ENCODE measurements at regions not wholly inside any gene's neighbourhood (a gene's known extent, or its start where the extent isn't known, plus 50 kb on each side); places are given as distances from the start of the nearest gene placed in this dataset.
"Not testable (repeated sequence)": the region's sequence is repeated elsewhere in the genome, so short reads cannot be mapped to it uniquely, and the experiment has no call there.

DNA sequence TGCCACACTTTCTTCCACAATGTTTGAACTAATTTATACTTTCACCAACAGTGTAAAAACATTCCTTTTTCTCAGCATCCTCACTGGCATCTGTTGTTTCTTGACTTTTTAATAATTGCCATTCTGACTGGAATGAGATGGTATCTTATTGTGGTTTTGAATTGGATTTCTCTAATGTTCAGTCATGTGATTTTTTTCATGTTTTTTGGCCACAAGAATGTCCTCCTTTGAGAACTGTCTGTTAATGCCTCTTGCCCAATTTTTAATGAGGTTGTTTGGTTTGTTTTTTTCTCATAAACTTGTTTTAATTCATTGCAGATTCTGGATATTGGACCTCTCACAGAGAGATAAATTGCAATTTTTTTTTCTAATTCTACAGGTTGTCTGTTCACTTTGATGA, 1195.2 kb downstream of the TECRL start:
- DNase-seq (ENCODE audit: low spot score in 2 of 2) (no peak), ATAC-seq (no peak)
- H3K27ac Mint-ChIP-seq: no peak overlapping the region
- H3K9me3 Mint-ChIP-seq: peaks cover 29 to 39% of the 10 kb centered on the region in 2 donors
- peaks cover 0 to 12% of the 10 kb centered on the region in 2 donors for H3K36me3 Mint-ChIP-seq

GRCh38 chr4:63211776-63212479, 1197.3 kb downstream of the TECRL start:
- ATAC-seq (no peak), DNase-seq (ENCODE audit: low spot score in 2 of 2) (no peak)
- Mint-ChIP-seq H3K36me3 (peaks cover 0 to 5% of the 10 kb centered on the region in 2 donors), H3K27ac (no peak overlapping the region), H3K9me3 (peaks cover 25 to 28% of the 10 kb centered on the region in 2 donors)

- DNase-seq (ENCODE audit: low spot score in 2 of 2) (no peak), ATAC-seq (no peak)
- H3K9me3 Mint-ChIP-seq: peaks cover 21 to 23% of the 10 kb centered on the region in 2 donors
- H3K27ac Mint-ChIP-seq: no peak overlapping the region
- peaks cover 0 to 5% of the 10 kb centered on the region in 2 donors for H3K36me3 Mint-ChIP-seq
Measured at GRCh38 chr4:63211375-63211774, 1197.9 kb downstream of the TECRL start.

GRCh38 chr4:63193029-63193428, 1216.2 kb downstream of the TECRL start:
- DNase-seq (ENCODE audit: low spot score in 2 of 2); H3K27ac Mint-ChIP-seq; H3K36me3 Mint-ChIP-seq; ATAC-seq: not testable (repeated sequence)
- peaks cover 14 to 36% of the 10 kb centered on the region in 2 donors for H3K9me3 Mint-ChIP-seq

DNA sequence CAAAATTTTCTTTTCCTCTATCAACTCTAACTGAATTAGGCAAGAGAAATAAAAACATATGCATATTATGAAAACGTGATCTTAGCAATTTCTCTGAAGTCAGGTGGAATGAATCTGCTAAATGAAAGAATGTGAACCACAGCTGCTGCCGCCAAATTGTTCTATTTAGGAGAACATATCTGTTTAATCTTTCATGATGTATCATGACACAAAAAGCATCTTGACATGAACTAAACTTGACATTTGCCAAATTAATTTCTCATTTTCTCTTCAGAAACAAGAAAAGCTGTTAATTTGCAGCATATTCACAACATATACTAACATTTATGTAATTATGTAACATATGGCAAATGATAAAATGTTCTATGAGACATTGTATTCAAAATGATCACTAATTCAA, 1237.9 kb downstream of the TECRL start:
- Mint-ChIP-seq H3K27ac (no peak overlapping the region), H3K36me3 (peaks cover 0 to 9% of the 10 kb centered on the region in 2 donors), H3K9me3 (peaks cover 8 to 16% of the 10 kb centered on the region in 2 donors)
- no peak for DNase-seq (ENCODE audit: low spot score in 2 of 2)
- no peak for ATAC-seq

DNA sequence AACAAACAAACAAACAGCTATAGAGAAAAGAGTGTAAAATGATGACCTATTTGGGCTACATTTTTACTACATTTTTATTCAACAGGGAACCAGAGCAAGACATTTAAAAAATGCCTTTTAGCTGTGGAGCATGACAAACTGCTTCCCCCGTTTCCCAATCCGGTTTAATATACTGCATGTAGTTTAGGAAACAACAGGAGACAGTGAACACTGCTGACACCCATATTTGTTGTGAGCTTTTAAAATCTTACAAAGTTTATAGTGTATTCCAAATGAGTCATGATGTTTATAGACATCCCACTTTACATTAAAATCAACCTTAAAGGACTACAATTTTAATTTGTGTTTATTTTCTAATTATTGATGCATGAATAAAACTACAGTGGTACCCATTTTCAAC, 1238.3 kb downstream of the TECRL start:
- Mint-ChIP-seq H3K27ac (no peak overlapping the region), H3K36me3 (peaks cover 0 to 9% of the 10 kb centered on the region in 2 donors), H3K9me3 (peaks cover 8 to 16% of the 10 kb centered on the region in 2 donors)
- DNase-seq (ENCODE audit: low spot score in 2 of 2) (no peak), ATAC-seq (no peak)

GRCh38 chr4:63169836-63170235, 1239.4 kb downstream of the TECRL start:
- H3K9me3 Mint-ChIP-seq: peaks cover 8 to 19% of the 10 kb centered on the region in 2 donors
- peaks cover 0 to 9% of the 10 kb centered on the region in 2 donors for H3K36me3 Mint-ChIP-seq
- ATAC-seq (no peak), DNase-seq (ENCODE audit: low spot score in 2 of 2) (no peak)
- H3K27ac Mint-ChIP-seq: no peak overlapping the region

DNA sequence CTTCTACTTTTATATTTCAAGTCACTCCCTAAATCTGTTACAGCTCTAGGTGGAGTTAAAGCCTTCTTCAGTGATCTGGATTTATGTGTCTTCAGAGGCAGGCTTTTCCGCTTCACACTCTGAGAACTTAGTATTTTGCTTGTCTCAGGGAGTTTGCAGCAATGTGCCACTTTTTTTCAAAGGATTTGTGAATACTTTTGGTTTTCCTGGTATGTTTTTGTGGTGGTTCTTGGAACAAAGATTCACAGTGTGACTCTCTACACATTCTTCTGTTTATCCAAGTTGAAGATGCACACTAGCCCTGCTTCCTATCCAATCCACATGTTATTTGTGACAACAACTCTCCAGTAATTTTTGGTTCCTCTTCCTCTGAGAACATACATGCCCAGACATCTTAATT, 1253.7 kb downstream of the TECRL start:
- no peak for ATAC-seq
- DNase-seq (ENCODE audit: low spot score in 2 of 2): no peak
- peaks cover 18 to 33% of the 10 kb centered on the region in 2 donors for H3K9me3 Mint-ChIP-seq
- H3K36me3 Mint-ChIP-seq: peaks cover 0 to 4% of the 10 kb centered on the region in 2 donors
- H3K27ac Mint-ChIP-seq: no peak overlapping the region

DNA sequence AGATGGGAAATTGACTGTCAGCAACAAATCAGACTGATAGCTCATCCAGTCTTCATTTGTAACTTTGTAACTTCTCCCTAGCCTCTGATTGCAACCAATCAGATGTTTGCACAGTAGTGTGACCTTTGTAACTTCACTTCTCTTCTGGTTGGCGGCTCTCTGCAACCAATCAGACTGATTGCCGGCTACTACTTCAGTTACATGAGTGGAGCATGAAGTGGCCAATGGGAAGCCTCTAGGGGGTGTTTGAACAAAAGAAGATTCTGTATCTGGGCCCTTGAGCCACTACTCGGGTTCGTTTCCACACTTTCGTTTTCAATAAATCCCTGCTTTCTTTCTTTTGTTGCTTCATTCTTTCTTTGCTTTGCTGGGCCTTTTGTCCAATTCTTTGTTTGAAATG, 1285.8 kb downstream of the TECRL start:
- Mint-ChIP-seq H3K36me3 (no peaks in the 10 kb centered on the region), H3K9me3 (peaks cover 15 to 21% of the 10 kb centered on the region in 2 donors), H3K27ac (no peak overlapping the region)
- no peak for DNase-seq (ENCODE audit: low spot score in 2 of 2)
- no peak for ATAC-seq

GRCh38 chr4:63122955-63123354, 1286.3 kb downstream of the TECRL start:
- Mint-ChIP-seq H3K27ac (no peak overlapping the region), H3K36me3 (no peaks in the 10 kb centered on the region), H3K9me3 (peaks cover 15 to 20% of the 10 kb centered on the region in 2 donors)
- DNase-seq (ENCODE audit: low spot score in 2 of 2) (no peak), ATAC-seq (no peak)

DNA sequence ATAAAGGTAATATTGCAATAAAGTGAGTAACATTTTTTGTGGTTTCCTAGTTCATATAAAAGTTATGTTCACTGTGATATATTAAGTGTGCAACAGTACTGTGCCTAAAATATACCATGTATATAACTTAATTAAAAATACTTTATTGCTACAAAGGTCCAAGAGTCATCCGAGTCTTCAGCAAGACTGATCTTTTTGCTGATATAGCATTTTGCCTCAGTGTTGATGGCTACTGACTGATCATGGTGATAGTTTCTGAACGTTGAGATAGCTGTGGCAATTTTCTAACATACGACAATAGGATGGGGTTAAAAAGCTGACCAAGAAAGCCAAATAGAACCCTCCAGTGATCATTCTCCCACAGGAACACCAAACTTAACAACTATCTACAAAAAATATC, 1302.7 kb downstream of the TECRL start:
- no peak for ATAC-seq
- Mint-ChIP-seq H3K9me3 (peaks cover 17 to 20% of the 10 kb centered on the region in 2 donors), H3K36me3 (peaks cover 0 to 6% of the 10 kb centered on the region in 2 donors), H3K27ac (no peak overlapping the region)
- DNase-seq (ENCODE audit: low spot score in 2 of 2): no peak

DNA sequence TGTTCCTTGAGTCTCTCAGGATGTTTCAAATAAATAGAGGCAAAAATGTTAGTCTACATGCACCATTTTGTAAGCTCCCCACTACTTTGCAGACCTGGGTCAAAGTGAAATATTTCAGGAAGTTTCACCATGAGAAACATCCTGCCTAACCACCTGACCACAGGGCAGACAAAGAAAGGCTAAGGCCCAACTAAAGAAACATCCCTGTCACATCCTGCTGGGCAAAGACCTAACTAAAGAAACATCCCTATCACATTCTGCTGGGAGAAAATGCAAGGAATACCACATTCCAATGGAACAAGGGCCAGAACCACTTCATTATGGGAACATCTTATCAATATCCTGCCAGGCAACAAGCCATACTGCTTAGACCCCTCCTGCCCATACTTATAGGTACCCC, 1303.4 kb downstream of the TECRL start:
- DNase-seq (ENCODE audit: low spot score in 2 of 2) (no peak), ATAC-seq (no peak)
- Mint-ChIP-seq H3K36me3 (peaks cover 0 to 6% of the 10 kb centered on the region in 2 donors), H3K9me3 (peaks cover 17 to 19% of the 10 kb centered on the region in 2 donors), H3K27ac (no peak overlapping the region)

DNA sequence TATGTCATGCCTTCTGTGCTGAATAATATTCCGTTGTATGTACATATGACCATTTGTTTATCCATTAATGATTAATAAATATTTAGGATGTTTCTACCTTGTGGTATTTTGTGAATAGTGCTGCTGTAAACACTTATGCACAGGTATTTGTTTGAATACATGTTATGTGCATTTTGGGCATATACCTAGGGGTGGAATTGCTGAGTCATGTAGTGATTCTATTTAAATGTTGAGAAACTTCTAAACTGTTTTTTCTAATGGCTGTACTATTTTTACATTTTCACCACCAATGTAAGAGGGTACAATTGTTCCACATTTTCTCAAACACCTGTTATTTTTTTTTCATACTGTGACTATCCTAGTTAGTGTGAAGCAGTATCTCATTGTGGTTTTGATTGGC, 1318.6 kb downstream of the TECRL start:
- Mint-ChIP-seq H3K9me3 (peaks cover 0 to 5% of the 10 kb centered on the region in 2 donors), H3K36me3 (no peaks in the 10 kb centered on the region), H3K27ac (no peak overlapping the region)
- DNase-seq (ENCODE audit: low spot score in 2 of 2) (no peak), ATAC-seq (no peak)

DNA sequence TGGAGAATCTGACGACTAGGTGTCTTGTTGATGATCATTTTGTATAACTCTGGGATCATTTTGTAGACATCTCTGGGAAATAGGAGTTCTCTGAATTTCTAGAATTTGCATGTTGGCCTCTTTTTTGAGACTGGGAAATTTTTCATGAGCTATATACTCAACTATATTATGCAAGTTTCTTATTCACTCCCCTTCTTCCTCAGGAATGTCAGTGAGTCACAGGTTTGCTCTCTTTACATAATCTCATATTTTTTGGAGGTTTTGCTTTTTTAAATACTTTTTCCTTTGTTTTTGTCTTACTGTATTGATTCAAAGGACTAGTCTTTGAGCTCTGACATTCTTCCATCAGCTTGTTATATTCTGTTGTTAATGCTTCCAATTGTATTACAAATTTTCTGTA, 1324.2 kb downstream of the TECRL start:
- ATAC-seq (no peak), DNase-seq (ENCODE audit: low spot score in 2 of 2) (no peak)
- Mint-ChIP-seq H3K9me3 (peaks cover 0 to 17% of the 10 kb centered on the region in 2 donors), H3K27ac (no peak overlapping the region), H3K36me3 (peaks cover 0 to 4% of the 10 kb centered on the region in 2 donors)

DNA sequence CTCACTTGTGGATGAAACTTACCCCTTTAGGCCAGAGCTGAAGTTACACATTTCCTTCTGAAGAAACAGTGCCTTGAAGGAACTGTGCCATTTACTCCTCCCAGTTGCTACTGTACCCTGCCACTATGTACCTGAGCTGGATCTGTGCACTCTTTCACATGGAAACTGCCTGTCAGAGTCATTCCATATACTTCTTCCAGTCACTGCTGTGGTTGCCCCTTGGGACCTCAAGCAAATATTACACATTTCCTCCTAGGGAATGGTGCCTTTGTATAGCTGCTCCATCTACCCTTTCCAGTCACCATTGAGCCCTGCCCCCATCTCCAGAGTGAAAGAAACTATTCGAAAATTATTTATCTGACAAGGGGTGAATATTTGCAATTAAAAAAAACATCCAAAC, 1328.3 kb downstream of the TECRL start:
- no peak for ATAC-seq
- Mint-ChIP-seq H3K27ac (peak overlapping the region in 1 of 2 donors; percentile 81), H3K36me3 (peaks cover 0 to 4% of the 10 kb centered on the region in 2 donors), H3K9me3 (peaks cover 9 to 19% of the 10 kb centered on the region in 2 donors)
- no peak for DNase-seq (ENCODE audit: low spot score in 2 of 2)

GRCh38 chr4:63063760-63064159, 1345.5 kb downstream of the TECRL start:
- no peak for DNase-seq (ENCODE audit: low spot score in 2 of 2)
- peaks cover 25 to 31% of the 10 kb centered on the region in 2 donors for H3K9me3 Mint-ChIP-seq

DNA sequence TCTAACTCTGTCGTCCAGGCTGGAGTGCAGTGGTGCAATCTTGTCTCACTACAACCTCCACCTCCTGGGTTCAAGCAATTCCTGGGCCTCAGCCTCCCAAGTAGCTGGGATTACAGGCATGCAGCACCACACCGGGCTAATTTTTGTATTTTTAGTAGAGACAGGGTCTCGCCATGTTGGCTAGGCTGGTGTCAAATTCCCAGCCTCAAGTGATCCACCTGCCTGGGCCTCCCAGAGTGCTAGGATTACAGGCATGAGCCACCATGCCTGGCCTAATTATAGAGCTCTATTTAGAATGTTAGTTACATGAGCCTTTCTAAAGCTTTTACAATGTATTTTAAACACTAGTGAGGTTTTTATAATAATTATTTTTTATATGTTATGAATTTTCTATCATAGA, 1346.4 kb downstream of the TECRL start:
- not testable (repeated sequence) for DNase-seq (ENCODE audit: low spot score in 2 of 2); ATAC-seq; H3K27ac Mint-ChIP-seq
- Mint-ChIP-seq H3K36me3 (peaks cover 0 to 14% of the 10 kb centered on the region in 2 donors), H3K9me3 (peaks cover 25 to 30% of the 10 kb centered on the region in 2 donors)

More at GRCh38 chr4:63063760-63064159, 1345.5 kb downstream of the TECRL start:
- ATAC-seq: no peak
- Mint-ChIP-seq H3K27ac (no peak overlapping the region), H3K36me3 (peaks cover 0 to 14% of the 10 kb centered on the region in 2 donors)

DNA sequence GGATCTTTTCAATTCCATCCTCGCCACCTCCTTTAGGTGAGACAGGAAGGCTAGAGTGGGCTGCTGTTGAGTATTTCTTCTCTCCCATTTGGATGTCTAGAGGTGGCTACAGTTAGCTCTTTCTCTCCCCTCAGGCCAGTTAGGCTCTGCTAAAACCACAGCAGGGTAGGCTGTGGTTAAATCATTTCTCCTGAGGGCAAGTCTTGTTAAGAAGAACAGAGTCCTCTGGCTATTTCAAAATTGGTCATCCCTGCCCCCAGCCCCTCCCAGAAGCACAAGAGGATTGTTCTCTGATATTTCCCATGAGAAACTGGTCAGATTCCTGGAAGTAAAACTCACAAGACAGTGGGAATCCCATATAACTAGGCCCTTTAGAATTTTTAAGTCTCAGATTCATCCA, 1359.5 kb downstream of the TECRL start:
- H3K36me3 Mint-ChIP-seq: no peaks in the 10 kb centered on the region
- ATAC-seq (no peak), DNase-seq (ENCODE audit: low spot score in 2 of 2) (no peak)
- peaks cover 24 to 27% of the 10 kb centered on the region in 2 donors for H3K9me3 Mint-ChIP-seq
- H3K27ac Mint-ChIP-seq: no peak overlapping the region

Data from activated naive CD4-positive, alpha-beta T cell treated with anti-CD3 and anti-CD28 coated beads, Interleukin-2, amount 50 U/mL, for 72 hours (primary cell).